ENCODE measurements at regions not wholly inside any gene's neighbourhood (a gene's known extent, or its start where the extent isn't known, plus 50 kb on each side); places are given as distances from the start of the nearest gene placed in this dataset.
A peak's percentile ranks its signal among the peaks of the same experiment; 100 is the strongest.

DNA sequence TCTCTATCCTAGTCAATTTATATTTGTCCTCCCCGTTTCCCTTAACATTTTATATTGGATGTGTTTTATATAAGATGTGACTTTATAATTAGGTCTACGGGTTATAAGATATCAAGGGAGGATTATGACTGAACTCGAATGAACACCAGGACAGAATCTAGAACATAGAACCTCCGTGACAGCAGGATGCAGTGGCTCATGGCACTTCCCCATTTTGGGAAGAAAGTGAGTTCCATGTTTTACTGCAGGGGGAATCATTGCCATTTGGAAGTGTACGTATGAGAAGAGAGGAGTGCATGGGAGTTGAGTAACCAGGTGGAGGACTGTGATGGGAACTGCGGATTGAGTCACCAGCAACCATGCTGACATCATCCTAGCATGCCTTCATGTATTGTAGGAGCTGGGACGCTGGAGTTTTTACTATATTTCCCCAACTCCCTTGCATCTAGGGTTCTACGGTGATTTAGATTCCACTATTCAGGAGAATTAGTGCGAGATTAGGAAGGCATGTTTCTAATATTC is 56.1 kb upstream of the FOXC1 start:
- TF ChIP-seq, protein P1, sequence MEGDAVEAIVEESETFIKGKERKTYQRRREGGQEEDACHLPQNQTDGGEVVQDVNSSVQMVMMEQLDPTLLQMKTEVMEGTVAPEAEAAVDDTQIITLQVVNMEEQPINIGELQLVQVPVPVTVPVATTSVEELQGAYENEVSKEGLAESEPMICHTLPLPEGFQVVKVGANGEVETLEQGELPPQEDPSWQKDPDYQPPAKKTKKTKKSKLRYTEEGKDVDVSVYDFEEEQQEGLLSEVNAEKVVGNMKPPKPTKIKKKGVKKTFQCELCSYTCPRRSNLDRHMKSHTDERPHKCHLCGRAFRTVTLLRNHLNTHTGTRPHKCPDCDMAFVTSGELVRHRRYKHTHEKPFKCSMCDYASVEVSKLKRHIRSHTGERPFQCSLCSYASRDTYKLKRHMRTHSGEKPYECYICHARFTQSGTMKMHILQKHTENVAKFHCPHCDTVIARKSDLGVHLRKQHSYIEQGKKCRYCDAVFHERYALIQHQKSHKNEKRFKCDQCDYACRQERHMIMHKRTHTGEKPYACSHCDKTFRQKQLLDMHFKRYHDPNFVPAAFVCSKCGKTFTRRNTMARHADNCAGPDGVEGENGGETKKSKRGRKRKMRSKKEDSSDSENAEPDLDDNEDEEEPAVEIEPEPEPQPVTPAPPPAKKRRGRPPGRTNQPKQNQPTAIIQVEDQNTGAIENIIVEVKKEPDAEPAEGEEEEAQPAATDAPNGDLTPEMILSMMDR (IDR thresholded peaks at IDR 0.05) = no peak
- Histone ChIP-seq H3K4me3 (peak overlapping the region; percentile 94), H3K27ac (no peak overlapping the region), H3K4me1 (ENCODE audit: control insufficient read depth in 1 of 2, low read depth in 2 of 2) (peaks cover 0 to 11% of the 10 kb centered on the region in 2 donors), H3K36me3 (peaks cover 3% of the 10 kb centered on the region), H3K27me3 (replicated peaks; ENCODE audit: insufficient read depth) (no peaks in the 10 kb centered on the region), H3K9me3 (no peaks in the 10 kb centered on the region)
- ATAC-seq (ENCODE audit: insufficient number of reproducible peaks, low FRiP score, low read depth) (no peak), DNase-seq (ENCODE audit: low spot score) (no peak)

GRCh38 chr6:1554141-1554475 is 55.6 kb upstream of the FOXC1 start:
- peaks cover 3% of the 10 kb centered on the region for H3K36me3 ChIP-seq
- H3K4me1 ChIP-seq (ENCODE audit: control insufficient read depth in 1 of 2, low read depth in 2 of 2) = peaks cover 0 to 11% of the 10 kb centered on the region in 2 donors
- no peaks in the 10 kb centered on the region for H3K27me3 ChIP-seq (replicated peaks; ENCODE audit: insufficient read depth)
- peak overlapping the region; percentile 76 to 78 for H3K27ac ChIP-seq
- no peaks in the 10 kb centered on the region for H3K9me3 ChIP-seq
- H3K4me3 ChIP-seq = peak overlapping the region; percentile 94
- TF ChIP-seq, protein P1 (IDR thresholded peaks at IDR 0.05) = no peak
- ATAC-seq (ENCODE audit: insufficient number of reproducible peaks, low FRiP score, low read depth) = no peak
- no peak for DNase-seq (ENCODE audit: low spot score)

DNA sequence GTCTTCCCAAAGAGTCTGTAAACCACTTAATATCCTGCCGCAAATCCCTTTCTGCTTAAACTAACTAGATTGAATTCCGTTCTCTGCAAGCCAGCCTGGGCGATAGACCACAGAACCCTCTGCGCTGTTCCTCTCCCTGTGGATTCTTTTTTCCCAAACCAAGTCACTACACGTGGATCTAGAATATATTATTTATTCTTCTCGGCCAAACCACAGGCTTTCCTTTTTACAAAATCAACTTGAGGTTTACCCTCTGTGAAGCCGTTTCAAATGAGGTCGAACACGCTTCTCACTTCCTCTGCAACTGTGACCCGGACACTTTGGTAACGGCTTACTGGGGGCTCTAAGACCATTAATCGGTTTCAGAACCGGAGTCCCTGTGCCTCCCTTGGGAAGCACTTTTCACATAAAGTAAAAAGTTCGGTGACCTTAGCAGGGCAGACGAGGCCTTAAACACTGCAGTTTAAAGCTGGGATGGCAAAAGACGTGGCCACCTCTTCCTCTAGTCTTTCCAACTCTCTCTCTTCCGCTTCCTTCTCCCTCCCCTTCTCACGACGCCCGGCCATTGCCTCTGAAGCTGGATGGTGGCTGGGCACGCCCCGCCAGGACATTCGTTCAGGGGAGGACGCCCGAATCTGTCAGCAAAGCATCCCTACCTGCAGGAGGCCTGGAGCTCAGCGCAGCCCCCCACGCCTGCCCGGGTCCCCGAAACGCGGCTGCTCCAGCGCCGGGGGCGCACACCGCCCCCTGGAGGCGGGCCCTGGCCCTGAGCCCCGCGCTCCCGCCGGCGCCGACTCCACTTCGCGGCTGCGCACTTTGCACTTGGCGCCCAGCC is 55.0 kb upstream of the FOXC1 start:
- Histone ChIP-seq H3K4me3 (peak overlapping the region; percentile 94), H3K36me3 (peaks cover 3% of the 10 kb centered on the region), H3K4me1 (ENCODE audit: control insufficient read depth in 1 of 2, low read depth in 2 of 2) (peaks cover 0 to 11% of the 10 kb centered on the region in 2 donors), H3K27me3 (replicated peaks; ENCODE audit: insufficient read depth) (no peaks in the 10 kb centered on the region), H3K27ac (peak overlapping the region; percentile 76 to 78), H3K9me3 (no peaks in the 10 kb centered on the region)
- ATAC-seq (ENCODE audit: insufficient number of reproducible peaks, low FRiP score, low read depth) = peak; percentile 91
- TF ChIP-seq, protein P1 (IDR thresholded peaks at IDR 0.05) = peak; percentile 85
- DNase-seq (ENCODE audit: low spot score) = no peak

DNA sequence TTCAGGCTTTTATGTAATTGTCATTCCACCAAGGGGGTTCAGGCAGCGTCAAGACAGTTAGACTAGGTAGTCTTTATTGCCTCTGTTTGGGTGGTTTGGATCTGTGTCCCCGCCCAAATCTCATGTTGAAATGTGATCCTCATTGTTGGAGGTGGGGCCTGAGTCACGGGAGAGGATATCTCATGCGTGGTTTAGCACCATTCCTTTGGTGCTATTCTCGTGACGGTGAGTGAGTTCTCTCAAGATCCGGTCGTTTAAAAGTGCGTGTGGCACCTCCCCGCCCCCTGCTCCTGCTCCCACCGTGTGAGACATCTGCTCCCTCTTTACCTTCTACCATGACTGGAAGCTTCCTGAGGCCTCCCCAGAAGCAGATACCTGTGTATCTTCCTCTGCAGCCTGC is 51.3 kb upstream of the FOXC1 start:
- no peaks in the 10 kb centered on the region for H3K27me3 ChIP-seq (replicated peaks; ENCODE audit: insufficient read depth)
- TF ChIP-seq, protein P1 (IDR thresholded peaks at IDR 0.05) = no peak

More for the DNA sequence above, 51.3 kb upstream of the FOXC1 start:
- H3K27ac ChIP-seq = no peak overlapping the region
- no peaks in the 10 kb centered on the region for H3K36me3 ChIP-seq
- ATAC-seq (ENCODE audit: insufficient number of reproducible peaks, low FRiP score, low read depth) = no peak
- no peak overlapping the region for H3K4me3 ChIP-seq
- no peak for DNase-seq (ENCODE audit: low spot score)
- H3K9me3 ChIP-seq = no peaks in the 10 kb centered on the region
- peaks cover 0 to 8% of the 10 kb centered on the region in 2 donors for H3K4me1 ChIP-seq (ENCODE audit: control insufficient read depth in 1 of 2, low read depth in 2 of 2)

Data from thoracic aorta (tissue), 2 donors.